ENCODE measurements at regions not wholly inside any gene's neighbourhood (a gene's known extent, or its start where the extent isn't known, plus 50 kb on each side); places are given as distances from the start of the nearest gene placed in this dataset.

GRCh38 chr16:65500919-65501318, 379.1 kb upstream of the CDH11 start:
- no peak for TF ChIP-seq CTCF (IDR thresholded peaks at IDR 0.05; ENCODE audit: low read depth, low read length)
- no peak overlapping the region for H3K4me3 ChIP-seq (ENCODE audit: low read depth, low read length)

- no peak overlapping the region for H3K4me3 ChIP-seq (ENCODE audit: low read depth, low read length)
- TF ChIP-seq CTCF (IDR thresholded peaks at IDR 0.05; ENCODE audit: low read depth, low read length) = no peak
Observed at GRCh38 chr16:65500007-65500406, 378.1 kb upstream of the CDH11 start.

GRCh38 chr16:65499566-65499965, 377.7 kb upstream of the CDH11 start:
- H3K4me3 ChIP-seq (ENCODE audit: low read depth, low read length) = no peak overlapping the region
- TF ChIP-seq CTCF (IDR thresholded peaks at IDR 0.05; ENCODE audit: low read depth, low read length) = no peak

GRCh38 chr16:65497571-65497970, 375.7 kb upstream of the CDH11 start:
- H3K4me3 ChIP-seq (ENCODE audit: low read depth, low read length) = no peak overlapping the region
- TF ChIP-seq CTCF (IDR thresholded peaks at IDR 0.05; ENCODE audit: low read depth, low read length) = no peak

GRCh38 chr16:65495106-65495505, 373.2 kb upstream of the CDH11 start:
- no peak for TF ChIP-seq CTCF (IDR thresholded peaks at IDR 0.05; ENCODE audit: low read depth, low read length)
- no peak overlapping the region for H3K4me3 ChIP-seq (ENCODE audit: low read depth, low read length)

- no peak overlapping the region for H3K4me3 ChIP-seq (ENCODE audit: low read depth, low read length)
- no peak for TF ChIP-seq CTCF (IDR thresholded peaks at IDR 0.05; ENCODE audit: low read depth, low read length)
Observed at GRCh38 chr16:65494609-65495008, 372.7 kb upstream of the CDH11 start.

- no peak for TF ChIP-seq CTCF (IDR thresholded peaks at IDR 0.05; ENCODE audit: low read depth, low read length)
- no peak overlapping the region for H3K4me3 ChIP-seq (ENCODE audit: low read depth, low read length)
Observed at GRCh38 chr16:65494080-65494479, 372.2 kb upstream of the CDH11 start.
